HEK293T (cell line): ENCODE measurements at regions not wholly inside any gene's neighbourhood (a gene's known extent, or its start where the extent isn't known, plus 50 kb on each side); places are given as distances from the start of the nearest gene placed in this dataset.
"Not testable (repeated sequence)": the region's sequence is repeated elsewhere in the genome, so short reads cannot be mapped to it uniquely, and the experiment has no call there.

ENCODE experiments used
- CTCF ChIA-PET: fragments of 350-600 bp; formaldehyde crosslinking; extraction: SDS; loops from one replicate; lab custom pipeline; 2021; ENCODE audit warnings: antibody characterized with exemption, inconsistent platforms; lab: Yijun Ruan, JAX
- POLR2A ChIA-PET: fragments of 350-600 bp; formaldehyde crosslinking; extraction: SDS; loops from one replicate; lab custom pipeline; 2020; ENCODE audit warnings: antibody characterized with exemption, inconsistent platforms; lab: Yijun Ruan, JAX
- DNase-seq: peaks from one replicate; pipeline ENCODE4 v3.0.0; 2012; ENCODE audit warnings: mixed read lengths; ENCODE audit errors: extremely low spot score
- ARNT ChIP-seq: fragments of 450-650 bp; IDR thresholded peaks from 2 replicates; pipeline ENCODE4 v1.6.1; 2017; ENCODE audit warnings: mild to moderate bottlenecking
- BHLHE40 ChIP-seq: fragments of 450-650 bp; IDR thresholded peaks from 2 replicates; pipeline ENCODE4 v1.6.1; 2016; ENCODE audit warnings: mild to moderate bottlenecking, moderate library complexity, borderline replicate concordance
- CTBP1 ChIP-seq: fragments of 450-650 bp; IDR thresholded peaks from 2 replicates; pipeline ENCODE4 v1.6.1; 2016; ENCODE audit warnings: borderline replicate concordance
- ELF4 ChIP-seq: fragments of 450-650 bp; IDR thresholded peaks from 2 replicates; pipeline ENCODE4 v1.6.1; 2017; ENCODE audit warnings: antibody characterized with exemption
- FOXA1 ChIP-seq: fragments of 450-650 bp; IDR thresholded peaks from 2 replicates; pipeline ENCODE4 v1.6.1; 2016; ENCODE audit warnings: mild to moderate bottlenecking
- FOXK2 ChIP-seq: fragments of 450-650 bp; IDR thresholded peaks from 2 replicates; pipeline ENCODE4 v1.6.1; 2016; ENCODE audit warnings: mild to moderate bottlenecking
- FOXM1 ChIP-seq: fragments of 450-650 bp; IDR thresholded peaks from 2 replicates; pipeline ENCODE4 v1.6.1; 2017; ENCODE audit warnings: mild to moderate bottlenecking, borderline replicate concordance
- HDGF ChIP-seq: fragments of 450-650 bp; IDR thresholded peaks from 2 replicates; pipeline ENCODE4 v1.6.1; 2017; ENCODE audit warnings: antibody characterized with exemption, borderline replicate concordance
- L3MBTL2 ChIP-seq: fragments of 450-650 bp; conservative IDR thresholded peaks from 2 replicates; pipeline ENCODE4 v1.6.1; 2016; ENCODE audit warnings: mild to moderate bottlenecking
- LEF1 ChIP-seq: fragments of 450-650 bp; IDR thresholded peaks from 2 replicates; pipeline ENCODE4 v1.6.1; 2017; ENCODE audit warnings: mild to moderate bottlenecking, borderline replicate concordance
- NFRKB ChIP-seq: fragments of 450-650 bp; IDR thresholded peaks from 2 replicates; pipeline ENCODE4 v1.6.1; 2016; ENCODE audit warnings: mild to moderate bottlenecking, moderate library complexity
- PKNOX1 ChIP-seq: fragments of 450-650 bp; IDR thresholded peaks from 2 replicates; pipeline ENCODE4 v1.6.1; 2016
- SP1 ChIP-seq: fragments of 450-650 bp; IDR thresholded peaks from 2 replicates; pipeline ENCODE4 v1.6.1; 2017
- SUZ12 ChIP-seq: fragments of 450-650 bp; IDR thresholded peaks from 2 replicates; pipeline ENCODE4 v1.6.1; 2016; ENCODE audit warnings: mild to moderate bottlenecking
- TARDBP ChIP-seq: fragments of 450-650 bp; IDR thresholded peaks from 2 replicates; pipeline ENCODE4 v1.6.1; 2016
- ZNF384 ChIP-seq: fragments of 450-650 bp; IDR thresholded peaks from 2 replicates; pipeline ENCODE4 v1.6.1; 2016

GRCh38 chr9:102479191-102479590 lies 515.9 kb upstream of the CYLC2 start:
- DNase-seq = no peak
- ChIA-PET CTCF (no interaction called here), POLR2A (no interaction called here)
- TF ChIP-seq NFRKB (no peak), LEF1 (no peak), FOXM1 (no peak), FOXA1 (no peak), ARNT (no peak), SUZ12 (no peak), BHLHE40 (no peak), ELF4 (no peak), CTBP1 (no peak)

DNA sequence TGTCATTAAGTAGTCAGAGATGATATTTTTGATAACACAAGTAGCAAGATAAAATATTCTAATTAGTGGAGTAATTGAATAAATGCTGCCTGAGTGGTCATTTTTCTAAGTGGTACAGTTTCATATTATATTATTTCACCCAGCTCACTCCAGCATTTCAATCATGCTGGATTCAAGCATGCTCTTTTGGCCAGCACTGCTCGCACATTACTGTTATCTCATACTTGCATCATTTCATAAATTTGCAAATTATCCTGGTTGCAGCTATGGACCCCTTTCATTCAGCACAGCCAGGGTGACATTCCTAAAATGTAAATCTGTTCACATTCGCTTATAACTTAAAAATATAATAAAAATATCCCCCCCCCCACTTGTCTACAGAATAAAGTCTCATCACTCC lies 520.8 kb upstream of the CYLC2 start:
- no peak for DNase-seq
- POLR2A ChIA-PET = no interaction called here
- CTCF ChIA-PET = no interaction called here
- TF ChIP-seq L3MBTL2 = no peak
- no peak for TF ChIP-seq ELF4
- TF ChIP-seq TARDBP = no peak
- no peak for TF ChIP-seq LEF1
- no peak for TF ChIP-seq BHLHE40
- no peak for TF ChIP-seq FOXM1
- no peak for TF ChIP-seq ZNF384
- no peak for TF ChIP-seq FOXA1
- no peak for TF ChIP-seq ARNT
- TF ChIP-seq CTBP1 = no peak
- no peak for TF ChIP-seq HDGF
- TF ChIP-seq PKNOX1 = no peak
- TF ChIP-seq SUZ12 = no peak
- no peak for TF ChIP-seq SP1

- DNase-seq, CTCF ChIA-PET, POLR2A ChIA-PET: not testable (repeated sequence)
These were observed 525.7 kb upstream of the CYLC2 start for GRCh38 chr9:102469430-102469829.

- ChIA-PET POLR2A (no interaction called here), CTCF (no interaction called here)
- TF ChIP-seq L3MBTL2 (no peak), TARDBP (no peak), ARNT (no peak), PKNOX1 (no peak), ELF4 (no peak), BHLHE40 (no peak), FOXA1 (no peak), FOXM1 (no peak)
- no peak for DNase-seq
These were observed 533.8 kb upstream of the CYLC2 start for GRCh38 chr9:102461156-102461819.

- TF ChIP-seq TARDBP (no peak), FOXA1 (no peak), SP1 (no peak), BHLHE40 (no peak), PKNOX1 (no peak), FOXK2 (no peak), HDGF (no peak), NFRKB (no peak), SUZ12 (no peak), CTBP1 (no peak), L3MBTL2 (no peak), ARNT (no peak), ZNF384 (no peak)
- CTCF ChIA-PET = no interaction called here
- no peak for DNase-seq
- POLR2A ChIA-PET = no interaction called here
These were observed 535.3 kb upstream of the CYLC2 start for GRCh38 chr9:102459828-102460227.

GRCh38 chr9:102456562-102456961 lies 538.6 kb upstream of the CYLC2 start:
- TF ChIP-seq LEF1 = no peak
- no peak for TF ChIP-seq SP1
- TF ChIP-seq HDGF = no peak
- no peak for TF ChIP-seq FOXM1
- no peak for TF ChIP-seq ZNF384
- no peak for TF ChIP-seq TARDBP
- TF ChIP-seq PKNOX1 = no peak
- no peak for TF ChIP-seq CTBP1
- TF ChIP-seq FOXK2 = no peak
- no peak for TF ChIP-seq ARNT
- no peak for TF ChIP-seq ELF4
- DNase-seq = no peak
- CTCF ChIA-PET = no interaction called here
- POLR2A ChIA-PET = no interaction called here
